ENCODE measurements at regions not wholly inside any gene's neighbourhood (a gene's known extent, or its start where the extent isn't known, plus 50 kb on each side); places are given as distances from the start of the nearest gene placed in this dataset.

DNA sequence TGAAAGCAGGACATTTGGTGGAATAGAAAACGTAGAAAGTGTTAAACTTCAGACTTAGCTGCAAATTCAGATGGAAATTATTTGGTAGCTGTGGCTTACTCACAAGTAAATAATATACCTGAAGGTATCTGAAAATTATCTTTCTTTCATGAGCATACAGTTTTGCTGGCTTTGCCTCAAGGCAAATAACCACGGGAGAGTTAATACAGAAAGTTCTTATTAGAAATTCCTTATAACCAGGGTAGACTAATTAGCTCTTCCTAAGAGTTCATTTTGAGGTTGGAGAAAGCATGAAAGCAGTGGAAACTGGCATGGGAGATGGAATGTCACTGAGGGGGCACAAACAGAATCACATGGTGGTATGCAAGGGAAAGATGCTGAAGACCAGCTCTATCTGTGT lies 217.5 kb downstream of the CD83 start:
- H3K36me3 Mint-ChIP-seq, result no peaks in the 10 kb centered on the region
- no peak for TF ChIP-seq CTCF (IDR thresholded peaks at IDR 0.05; ENCODE audit: unreplicated experiment)
- peaks cover 5% of the 10 kb centered on the region for H3K9me3 Mint-ChIP-seq
- peaks cover 8% of the 10 kb centered on the region for H3K4me1 Mint-ChIP-seq
- no peak overlapping the region for H3K4me3 Mint-ChIP-seq
- H3K27ac Mint-ChIP-seq, result no peak overlapping the region
- no peak for DNase-seq (ENCODE audit: low spot score in 2 of 2, unreplicated experiment in 2 of 2)
- peaks cover 3% of the 10 kb centered on the region for H3K27me3 Mint-ChIP-seq (ENCODE audit: low read depth)

- H3K4me3 Mint-ChIP-seq, result no peak overlapping the region
- H3K9me3 Mint-ChIP-seq, result peaks cover 5% of the 10 kb centered on the region
- no peaks in the 10 kb centered on the region for H3K36me3 Mint-ChIP-seq
- peaks cover 3% of the 10 kb centered on the region for H3K27me3 Mint-ChIP-seq (ENCODE audit: low read depth)
- DNase-seq (ENCODE audit: low spot score in 2 of 2, unreplicated experiment in 2 of 2), result no peak
- H3K4me1 Mint-ChIP-seq, result peaks cover 8% of the 10 kb centered on the region
- no peak overlapping the region for H3K27ac Mint-ChIP-seq
- TF ChIP-seq CTCF (IDR thresholded peaks at IDR 0.05; ENCODE audit: unreplicated experiment), result no peak
Observed at GRCh38 chr6:14337152-14337551, 219.6 kb downstream of the CD83 start.

GRCh38 chr6:14339172-14339571 lies 221.6 kb downstream of the CD83 start:
- H3K27ac Mint-ChIP-seq, result no peak overlapping the region

GRCh38 chr6:14339711-14340584 lies 222.4 kb downstream of the CD83 start:
- no peaks in the 10 kb centered on the region for H3K36me3 Mint-ChIP-seq
- H3K27me3 Mint-ChIP-seq (ENCODE audit: low read depth), result peaks cover 7% of the 10 kb centered on the region
- H3K27ac Mint-ChIP-seq, result no peak overlapping the region
- no peak for TF ChIP-seq CTCF (IDR thresholded peaks at IDR 0.05; ENCODE audit: unreplicated experiment)
- H3K9me3 Mint-ChIP-seq, result peaks cover 5% of the 10 kb centered on the region
- no peak for DNase-seq (ENCODE audit: low spot score in 2 of 2, unreplicated experiment in 2 of 2)
- no peaks in the 10 kb centered on the region for H3K4me1 Mint-ChIP-seq
- H3K4me3 Mint-ChIP-seq, result no peak overlapping the region

More at GRCh38 chr6:14339172-14339571, 221.6 kb downstream of the CD83 start:
- no peak for TF ChIP-seq CTCF (IDR thresholded peaks at IDR 0.05; ENCODE audit: unreplicated experiment)
- Mint-ChIP-seq H3K9me3 (peaks cover 5% of the 10 kb centered on the region), H3K4me3 (no peak overlapping the region), H3K27me3 (ENCODE audit: low read depth) (peaks cover 6% of the 10 kb centered on the region), H3K4me1 (no peaks in the 10 kb centered on the region), H3K36me3 (no peaks in the 10 kb centered on the region)
- DNase-seq (ENCODE audit: low spot score in 2 of 2, unreplicated experiment in 2 of 2), result no peak

DNA sequence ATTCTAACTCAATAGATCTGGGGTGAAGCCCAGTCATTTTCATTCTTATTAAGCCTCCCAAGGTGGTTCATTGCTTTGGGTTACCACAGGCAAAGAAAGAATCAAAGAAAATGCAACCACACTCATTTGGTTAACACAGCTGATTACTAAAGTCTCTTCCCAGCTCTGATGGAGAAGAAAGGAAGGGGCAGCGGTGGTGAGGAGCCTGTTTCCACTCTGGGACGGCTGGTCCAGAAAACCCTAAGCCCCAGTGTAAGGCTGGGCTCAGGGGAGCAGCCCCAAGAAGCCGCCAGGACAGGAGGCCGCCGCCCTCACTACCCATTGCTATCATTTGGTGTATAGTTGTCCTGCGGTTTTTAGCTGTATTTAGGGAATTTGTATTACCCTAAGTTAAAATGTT lies 226.9 kb downstream of the CD83 start:
- H3K4me3 Mint-ChIP-seq, result no peak overlapping the region
- no peaks in the 10 kb centered on the region for H3K36me3 Mint-ChIP-seq
- H3K9me3 Mint-ChIP-seq, result no peaks in the 10 kb centered on the region
- no peak for TF ChIP-seq CTCF (IDR thresholded peaks at IDR 0.05; ENCODE audit: unreplicated experiment)
- H3K27ac Mint-ChIP-seq, result no peak overlapping the region
- no peaks in the 10 kb centered on the region for H3K4me1 Mint-ChIP-seq
- peaks cover 38% of the 10 kb centered on the region for H3K27me3 Mint-ChIP-seq (ENCODE audit: low read depth)
- no peak for DNase-seq (ENCODE audit: low spot score in 2 of 2, unreplicated experiment in 2 of 2)
